ENCODE measurements at regions not wholly inside any gene's neighbourhood (a gene's known extent, or its start where the extent isn't known, plus 50 kb on each side); places are given as distances from the start of the nearest gene placed in this dataset.

GRCh38 chr2:173648816-173649215, 294.1 kb downstream of the CDCA7 start:
- DNase-seq (ENCODE audit: low read depth), result no peak
- no peak for TF ChIP-seq CTCF (IDR thresholded peaks at IDR 0.05; ENCODE audit: insufficient read depth, low read depth, low read length)
- H3K4me3 ChIP-seq (ENCODE audit: low read depth, low read length), result no peak overlapping the region

GRCh38 chr2:173649527-173650219, 295.0 kb downstream of the CDCA7 start:
- TF ChIP-seq CTCF (IDR thresholded peaks at IDR 0.05; ENCODE audit: insufficient read depth, low read depth, low read length), result no peak
- peak; percentile 14 for DNase-seq (ENCODE audit: low read depth)
- H3K4me3 ChIP-seq (ENCODE audit: low read depth, low read length), result no peak overlapping the region

GRCh38 chr2:173651891-173652290, 297.2 kb downstream of the CDCA7 start:
- no peak for DNase-seq (ENCODE audit: low read depth)
- no peak for TF ChIP-seq CTCF (IDR thresholded peaks at IDR 0.05; ENCODE audit: insufficient read depth, low read depth, low read length)
- H3K4me3 ChIP-seq (ENCODE audit: low read depth, low read length), result no peak overlapping the region

GRCh38 chr2:173652311-173652710, 297.6 kb downstream of the CDCA7 start:
- TF ChIP-seq CTCF (IDR thresholded peaks at IDR 0.05; ENCODE audit: insufficient read depth, low read depth, low read length), result no peak
- H3K4me3 ChIP-seq (ENCODE audit: low read depth, low read length), result no peak overlapping the region
- DNase-seq (ENCODE audit: low read depth), result peak; percentile 71

GRCh38 chr2:173652767-173653431, 298.2 kb downstream of the CDCA7 start:
- DNase-seq (ENCODE audit: low read depth), result peak; percentile 85
- TF ChIP-seq CTCF (IDR thresholded peaks at IDR 0.05; ENCODE audit: insufficient read depth, low read depth, low read length), result no peak
- H3K4me3 ChIP-seq (ENCODE audit: low read depth, low read length), result no peak overlapping the region

- H3K4me3 ChIP-seq (ENCODE audit: low read depth, low read length), result no peak overlapping the region
- no peak for DNase-seq (ENCODE audit: low read depth)
- TF ChIP-seq CTCF (IDR thresholded peaks at IDR 0.05; ENCODE audit: insufficient read depth, low read depth, low read length), result no peak
Measured at GRCh38 chr2:173653432-173653805, 298.7 kb downstream of the CDCA7 start.
